ENCODE measurements at regions not wholly inside any gene's neighbourhood (a gene's known extent, or its start where the extent isn't known, plus 50 kb on each side); places are given as distances from the start of the nearest gene placed in this dataset.

- Histone ChIP-seq H3K9me3 (ENCODE audit: control insufficient read depth, low read depth, low read length) (no peaks in the 10 kb centered on the region), H3K79me1 (ENCODE audit: insufficient read depth, low read depth, low read length, poor library complexity, severe bottlenecking) (no peaks in the 10 kb centered on the region), H3K4me1 (ENCODE audit: insufficient read depth, low read length) (no peaks in the 10 kb centered on the region; the same call in 1 of the 2 replicates), H2AK5ac (ENCODE audit: insufficient read length, low read length) (no peak overlapping the region), H3K4ac (ENCODE audit: low read depth, low read length) (no peak overlapping the region), H2BK120ac (ENCODE audit: low read depth, low read length, poor library complexity, severe bottlenecking) (no peak overlapping the region), H3K18ac (ENCODE audit: insufficient read length, low read depth, low read length) (no peak overlapping the region), H3K27ac (ENCODE audit: insufficient read length, low read depth, low read length) (no peak overlapping the region), H2AFZ (ENCODE audit: low read length) (no peak overlapping the region), H3K23ac (ENCODE audit: insufficient read length, low read depth, low read length) (no peak overlapping the region), H3K9ac (ENCODE audit: extremely low read depth, insufficient read length, low read length) (no peak overlapping the region), H3K23me2 (ENCODE audit: insufficient read length, low read depth, low read length, poor library complexity, severe bottlenecking) (no peaks in the 10 kb centered on the region), H2BK5ac (ENCODE audit: insufficient read length, low read length) (no peak overlapping the region), H3K4me2 (ENCODE audit: insufficient read depth, insufficient read length, low read length) (no peak overlapping the region), H3K79me2 (ENCODE audit: insufficient read depth, low read length) (no peaks in the 10 kb centered on the region), H3K56ac (ENCODE audit: insufficient read length, low read depth, low read length) (no peak overlapping the region), H3K27me3 (ENCODE audit: insufficient read depth, low read length) (no peaks in the 10 kb centered on the region), H4K91ac (ENCODE audit: insufficient read length, low read depth, low read length) (no peak overlapping the region), H2BK15ac (ENCODE audit: low read depth, low read length) (no peak overlapping the region), H4K8ac (replicated peaks; ENCODE audit: insufficient read length, low read depth, low read length) (no peak overlapping the region), H2BK12ac (ENCODE audit: insufficient read length, low read depth, low read length) (no peak overlapping the region), H4K5ac (ENCODE audit: insufficient read length, low read depth, low read length) (no peak overlapping the region), H2BK20ac (ENCODE audit: low read depth, low read length, poor library complexity, severe bottlenecking) (no peak overlapping the region), H4K20me1 (ENCODE audit: control insufficient read depth, insufficient read depth, insufficient read length) (no peaks in the 10 kb centered on the region), H3K14ac (ENCODE audit: insufficient read depth, low read length) (no peak overlapping the region), H3T11ph (ENCODE audit: low read length) (no peak overlapping the region)
- WGBS (ENCODE audit: extremely low coverage, insufficient read length, low lambda C conversion rate), result no CpG with 5 or more reads among the region's 1 CpG
- no peak for DNase-seq
- Mint-ChIP-seq H3K9me3 (no peaks in the 10 kb centered on the region), H3K27ac (peak overlapping the region in 1 of 3 experiments; percentile 40; a peak in 1 of 7 replicates), H3K27me3 (ENCODE audit: low read depth) (no peaks in the 10 kb centered on the region), H3K4me3 (no peak overlapping the region), H3K36me3 (ENCODE audit: insufficient read depth in 1 of 3, low read depth in 3 of 3) (no peaks in the 10 kb centered on the region), H3K4me1 (peaks cover 32 to 37% of the 10 kb centered on the region in 2 experiments)
- TF ChIP-seq, protein P1, sequence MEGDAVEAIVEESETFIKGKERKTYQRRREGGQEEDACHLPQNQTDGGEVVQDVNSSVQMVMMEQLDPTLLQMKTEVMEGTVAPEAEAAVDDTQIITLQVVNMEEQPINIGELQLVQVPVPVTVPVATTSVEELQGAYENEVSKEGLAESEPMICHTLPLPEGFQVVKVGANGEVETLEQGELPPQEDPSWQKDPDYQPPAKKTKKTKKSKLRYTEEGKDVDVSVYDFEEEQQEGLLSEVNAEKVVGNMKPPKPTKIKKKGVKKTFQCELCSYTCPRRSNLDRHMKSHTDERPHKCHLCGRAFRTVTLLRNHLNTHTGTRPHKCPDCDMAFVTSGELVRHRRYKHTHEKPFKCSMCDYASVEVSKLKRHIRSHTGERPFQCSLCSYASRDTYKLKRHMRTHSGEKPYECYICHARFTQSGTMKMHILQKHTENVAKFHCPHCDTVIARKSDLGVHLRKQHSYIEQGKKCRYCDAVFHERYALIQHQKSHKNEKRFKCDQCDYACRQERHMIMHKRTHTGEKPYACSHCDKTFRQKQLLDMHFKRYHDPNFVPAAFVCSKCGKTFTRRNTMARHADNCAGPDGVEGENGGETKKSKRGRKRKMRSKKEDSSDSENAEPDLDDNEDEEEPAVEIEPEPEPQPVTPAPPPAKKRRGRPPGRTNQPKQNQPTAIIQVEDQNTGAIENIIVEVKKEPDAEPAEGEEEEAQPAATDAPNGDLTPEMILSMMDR (conservative IDR thresholded peaks at IDR 0.05), result peak; percentile 91
These were observed 571.0 kb upstream of the KLHL4 start for GRCh38 chrX:86946569-86946968.

Data from H9 (cell line).